Motor neuron (in vitro differentiated cells): ENCODE measurements at regions not wholly inside any gene's neighbourhood (a gene's known extent, or its start where the extent isn't known, plus 50 kb on each side); places are given as distances from the start of the nearest gene placed in this dataset.

Experiments
- ATAC-seq, 8 experiments: fragments of 200-7000 bp; cut with Tn5 transposase; replicated peaks in 6 of 8; 2 replicates each; pipeline ENCODE4 v1.8.0; 2021; ENCODE audit warnings: mild to moderate bottlenecking in 8 of 8, moderate library complexity in 8 of 8
- H3K27ac ChIP-seq, 2 donors: fragments of 250-450 bp; sonication (Bioruptor Pico); 2 replicates each; pipeline ENCODE4 v1.9.0; 2021; ENCODE audit warnings: antibody characterized with exemption in 2 of 2, mild to moderate bottlenecking in 2 of 2, moderate library complexity in 1 of 2
- H3K4me1 ChIP-seq, 2 donors: fragments of 250-450 bp; sonication (Bioruptor Pico); replicated peaks in 1 of 2; 2 replicates each; pipeline ENCODE4 v1.6.1; 2021; ENCODE audit warnings: antibody characterized with exemption in 2 of 2, mild to moderate bottlenecking in 2 of 2, moderate library complexity in 1 of 2
- H3K4me3 ChIP-seq, 5 donors: fragments of 250-450 bp; sonication (Bioruptor Pico); 2 replicates each; pipeline ENCODE4 v1.9.0; 2021; ENCODE audit warnings: antibody characterized with exemption in 5 of 5, mild to moderate bottlenecking in 5 of 5, moderate library complexity in 4 of 5
- WGBS, 10 experiments: fragments of 450-650 bp; shearing (Covaris generic); methylation state at CpG; one replicate each; pipeline ENCODE4 v1.0.0; 2022; 5-methylcytosine and 5-hydroxymethylcytosine counted together
- in situ Hi-C, 9 experiments: fragments of 400-800 bp; cut with MboI; loops; one replicate each; pipeline ENCODE4 v1.15.0; 2021; ENCODE audit warnings: low sequenced_read_pairs in 9 of 9, low pct_unique_long_range_greater_than_20kb in 2 of 9; ENCODE audit not compliant: unreplicated experiment in 9 of 9

DNA sequence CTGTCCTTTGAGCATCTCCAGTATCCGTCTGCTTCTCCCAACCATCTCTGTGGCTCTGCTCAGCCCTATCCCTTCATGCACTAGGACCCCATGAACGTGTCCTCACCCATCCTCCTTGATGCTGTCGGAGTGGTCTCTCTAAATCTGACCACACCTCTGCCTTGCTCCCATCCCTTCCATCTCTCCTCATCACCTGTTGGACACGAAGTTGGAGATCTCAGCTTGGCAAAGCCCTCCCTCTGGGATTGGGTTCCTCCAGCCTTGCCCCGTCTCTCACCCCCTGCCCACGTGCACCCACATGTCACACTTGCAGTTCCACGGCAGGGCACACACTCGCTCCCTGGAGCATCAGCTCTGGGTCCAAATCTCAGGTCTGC, 135.7 kb downstream of the ACTL8 start:
- in situ Hi-C loops, result no loop called here
- Histone ChIP-seq H3K4me1 (peaks cover 0 to 8% of the 10 kb centered on the region in 2 donors), H3K27ac (no peak overlapping the region), H3K4me3 (no peak overlapping the region)
- 0 to 90% (median 67%) methylated on average over 1 to 5 of the region's 8 CpGs; no CpG with 5 or more reads in 3 of the 10 experiments for WGBS, 10 experiments
- no peak for ATAC-seq

GRCh38 chr1:17891205-17892110, 136.3 kb downstream of the ACTL8 start:
- 0 to 95% (median 69%) methylated on average over 2 to 8 of the region's 9 CpGs; no CpG with 5 or more reads in 2 of the 10 experiments for WGBS, 10 experiments
- in situ Hi-C loops, result no loop called here
- no peak for ATAC-seq
- Histone ChIP-seq H3K4me3 (no peak overlapping the region), H3K4me1 (peaks cover 0 to 8% of the 10 kb centered on the region in 2 donors), H3K27ac (no peak overlapping the region)

DNA sequence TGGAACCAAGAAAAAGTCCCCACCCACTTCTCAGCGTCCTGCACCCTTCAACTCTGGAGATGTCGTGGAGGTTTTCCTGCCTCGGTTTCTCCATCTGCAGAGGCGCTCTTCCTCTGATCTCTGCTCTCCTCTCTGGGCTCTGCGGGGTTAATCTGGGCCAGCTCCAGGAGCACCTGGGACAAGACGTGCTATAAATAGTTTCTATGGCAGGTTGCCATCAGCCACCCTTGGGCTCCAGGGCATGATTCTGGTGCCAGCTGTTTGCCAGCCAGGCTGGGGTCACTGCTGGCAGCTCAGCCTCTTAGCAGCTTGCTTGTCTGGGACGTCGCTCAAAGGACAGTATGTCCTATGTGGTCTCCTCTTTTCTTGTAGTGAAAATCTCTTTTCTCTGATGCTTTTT, 137.1 kb downstream of the ACTL8 start:
- no peak overlapping the region for H3K27ac ChIP-seq
- in situ Hi-C loops, result no loop called here

DNA sequence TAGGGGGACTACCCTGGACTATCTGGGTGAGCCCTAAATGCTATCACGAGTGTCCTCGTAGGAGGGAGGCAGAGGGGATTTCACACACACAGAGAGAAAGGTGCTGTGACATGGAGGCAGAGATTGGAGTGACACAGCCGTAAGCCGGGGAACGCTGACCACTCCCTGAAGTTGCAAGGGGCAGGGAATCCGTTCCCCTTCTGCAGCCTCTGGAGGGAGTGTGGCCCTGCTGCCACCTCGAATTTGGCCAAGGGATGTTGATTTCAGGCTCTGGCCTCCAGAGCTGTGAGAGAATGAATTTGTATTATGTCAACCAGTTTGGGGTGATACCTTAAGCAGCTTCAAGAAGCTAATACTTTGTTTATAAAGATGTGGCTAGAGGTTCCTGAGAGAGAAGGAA, 137.7 kb downstream of the ACTL8 start:
- H3K27ac ChIP-seq, result no peak overlapping the region
- 33 to 80% (median 62%) methylated on average over 2 to 7 of the region's 7 CpGs; no CpG with 5 or more reads in 5 of the 10 experiments for WGBS, 10 experiments
- in situ Hi-C loops, result no loop called here
- H3K4me3 ChIP-seq, result no peak overlapping the region
- peaks cover 0 to 8% of the 10 kb centered on the region in 2 donors for H3K4me1 ChIP-seq
- no peak for ATAC-seq

More for the DNA sequence above, 137.1 kb downstream of the ACTL8 start:
- 40 to 95% (median 84%) methylated on average over 3 to 7 of the region's 8 CpGs; no CpG with 5 or more reads in 5 of the 10 experiments for WGBS, 10 experiments
- ATAC-seq, result no peak
- Histone ChIP-seq H3K4me1 (peaks cover 0 to 8% of the 10 kb centered on the region in 2 donors), H3K4me3 (no peak overlapping the region)

DNA sequence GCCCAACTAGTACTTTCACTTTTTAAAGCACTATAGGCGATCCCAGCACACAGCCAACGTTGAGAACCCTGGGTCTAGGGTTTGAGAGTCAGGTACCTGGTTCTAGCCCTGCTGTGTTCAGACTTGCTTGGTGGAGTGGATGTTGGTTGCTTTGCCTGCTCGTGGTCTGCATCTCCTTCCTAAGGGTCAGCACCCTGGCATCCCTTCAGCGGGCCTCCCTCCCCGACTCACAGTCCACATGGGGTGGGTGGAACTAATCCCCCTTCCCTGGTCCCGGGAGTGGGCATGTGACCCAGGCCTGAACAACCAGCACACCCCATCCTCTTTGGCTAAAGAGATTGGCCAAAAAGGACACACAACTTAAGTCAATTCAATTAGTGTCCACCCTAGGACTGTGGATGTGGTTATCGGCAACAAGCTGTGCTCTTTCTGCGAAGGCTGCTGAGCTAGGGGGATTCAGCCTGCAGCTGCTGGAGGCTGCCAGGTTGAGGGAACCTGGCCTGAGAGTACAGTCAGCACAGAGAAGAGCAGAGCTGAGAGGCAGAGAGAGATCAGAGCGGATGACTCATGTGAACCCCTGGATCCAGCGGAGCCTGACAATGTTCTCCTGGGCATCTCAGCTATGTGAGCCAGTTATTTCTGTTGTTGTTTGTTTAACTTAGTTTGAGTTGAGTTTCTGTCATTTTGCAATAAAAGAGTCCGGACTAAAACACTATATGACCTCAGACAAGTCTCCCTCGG, 138.9 kb downstream of the ACTL8 start:
- ATAC-seq, result peak in 3 of 8 experiments; percentile 42 to 63 (median 53)
- in situ Hi-C loops, result no loop called here
- 10 to 80% (median 65%) methylated on average over 2 to 10 of the region's 12 CpGs; no CpG with 5 or more reads in 1 of the 10 experiments for WGBS, 10 experiments

DNA sequence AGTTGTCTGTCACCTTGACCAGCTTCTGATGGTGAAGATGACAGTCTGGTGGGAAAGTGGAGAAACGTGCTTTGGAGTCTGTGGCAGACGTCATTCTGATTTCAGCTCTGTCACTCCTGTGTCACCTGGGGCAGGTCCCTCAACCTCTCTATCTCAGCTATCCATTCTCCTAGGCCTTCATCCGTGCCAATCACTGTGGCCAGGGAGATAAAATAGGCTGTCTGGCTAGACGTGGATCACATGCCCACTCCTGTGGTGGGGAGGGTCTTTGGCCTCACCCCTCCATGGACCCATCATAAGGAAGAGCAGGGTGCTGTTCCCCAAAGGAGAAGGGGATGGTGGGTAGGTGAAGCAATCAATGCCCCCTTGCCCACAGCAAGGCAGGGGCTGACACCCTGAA, 140.3 kb downstream of the ACTL8 start:
- Histone ChIP-seq H3K4me1 (peaks cover 0 to under 1% of the 10 kb centered on the region in 2 donors), H3K4me3 (no peak overlapping the region), H3K27ac (no peak overlapping the region)
- no peak for ATAC-seq
- in situ Hi-C loops, result no loop called here
- WGBS, 10 experiments, result 61 to 72% (median 71%) methylated on average over 2 to 4 of the region's 4 CpGs; no CpG with 5 or more reads in 7 of the 10 experiments

More for the DNA sequence above, 138.9 kb downstream of the ACTL8 start:
- Histone ChIP-seq H3K4me1 (peaks cover 0 to 8% of the 10 kb centered on the region in 2 donors), H3K4me3 (no peak overlapping the region), H3K27ac (no peak overlapping the region)

DNA sequence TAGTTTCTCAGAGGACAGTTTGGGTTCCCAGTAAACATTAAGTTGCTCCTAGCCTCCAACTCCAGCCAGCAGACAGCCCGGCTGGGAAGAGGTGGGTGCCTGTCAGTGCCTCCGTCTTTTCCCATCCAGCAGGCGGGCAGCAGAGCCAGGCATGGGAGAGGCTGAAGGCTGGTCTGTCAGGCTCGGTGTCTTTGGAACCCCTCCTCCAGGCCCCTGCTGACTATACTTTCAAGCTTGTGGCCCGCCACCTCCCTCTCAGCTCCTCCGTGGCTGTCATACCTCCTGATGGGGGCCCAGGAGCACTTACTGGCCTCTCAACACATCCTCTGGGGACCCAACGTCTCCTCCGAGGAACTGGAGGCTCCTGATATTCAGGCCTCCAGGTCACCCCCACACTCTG, 140.9 kb downstream of the ACTL8 start:
- in situ Hi-C loops, result no loop called here

DNA sequence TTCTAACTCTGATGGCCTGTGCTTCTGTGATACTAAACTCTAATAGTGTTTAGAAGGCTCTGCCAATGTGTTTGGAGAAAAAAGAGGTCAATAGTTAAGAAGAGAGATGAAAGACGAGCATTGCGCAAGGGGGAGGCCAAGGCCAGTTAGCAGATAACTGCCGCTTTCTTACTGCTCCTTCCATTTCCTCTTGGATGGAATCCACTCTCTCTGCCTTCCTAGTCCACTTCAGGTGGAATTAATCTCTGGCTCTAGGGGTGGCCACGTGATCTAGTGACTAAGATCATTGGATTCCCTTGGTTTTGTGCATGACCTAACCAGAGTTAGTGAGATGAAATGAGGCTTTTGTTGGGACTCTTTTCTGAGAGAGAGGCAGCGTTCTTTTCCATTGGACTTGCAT, 148.3 kb downstream of the ACTL8 start:
- no peak overlapping the region for H3K4me3 ChIP-seq
- WGBS, 10 experiments, result 0 to 90% (median 67%) methylated on average over 1 to 5 of the region's 5 CpGs; no CpG with 5 or more reads in 2 of the 10 experiments
- no peak for ATAC-seq
- no peaks in the 10 kb centered on the region for H3K4me1 ChIP-seq
- no peak overlapping the region for H3K27ac ChIP-seq
- in situ Hi-C loops, result loop anchor here in 4 of 9 experiments (25.0 kb wide), 6 partner anchors 184 to 659 kb away; partner anchors contain the start of gene IGSF21 (in 1 of the 4)

More for the DNA sequence above, 140.9 kb downstream of the ACTL8 start:
- no peak for ATAC-seq
- no peak overlapping the region for H3K4me3 ChIP-seq
- H3K4me1 ChIP-seq, result no peaks in the 10 kb centered on the region
- WGBS, 10 experiments, result 61 to 100% (median 86%) methylated on average over 1 to 6 of the region's 8 CpGs; no CpG with 5 or more reads in 5 of the 10 experiments
- no peak overlapping the region for H3K27ac ChIP-seq

DNA sequence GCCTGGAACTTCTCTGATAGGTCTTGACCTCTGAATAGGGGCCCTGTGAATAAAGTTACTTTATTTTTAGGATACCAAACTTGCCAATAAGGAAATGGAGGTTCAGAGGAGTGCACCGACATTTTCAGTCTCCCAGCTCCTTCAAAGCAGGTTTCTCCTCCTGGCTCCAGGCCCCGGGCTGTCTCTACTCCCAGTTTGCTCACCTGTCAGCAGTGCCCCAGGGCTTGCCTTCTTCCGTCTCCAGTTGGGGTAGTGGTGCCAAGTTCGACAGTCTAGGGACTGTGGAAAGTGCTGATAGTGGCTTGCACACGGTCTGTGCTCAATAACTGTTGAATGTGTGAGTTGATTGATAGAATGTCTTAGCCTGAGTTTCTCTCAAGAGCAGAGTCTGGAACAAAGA, 149.2 kb downstream of the ACTL8 start:
- 10 to 70% (median 36%) methylated on average over 2 to 5 of the region's 5 CpGs; no CpG with 5 or more reads in 4 of the 10 experiments for WGBS, 10 experiments
- no peak overlapping the region for H3K4me3 ChIP-seq
- in situ Hi-C loops, result loop anchor here in 4 of 9 experiments (25.0 kb wide), 6 partner anchors 183 to 658 kb away; partner anchors contain the start of gene IGSF21 (in 1 of the 4)
- ATAC-seq, result no peak
- H3K4me1 ChIP-seq, result peaks cover 0 to 5% of the 10 kb centered on the region in 2 donors
- no peak overlapping the region for H3K27ac ChIP-seq

- peak in 4 of 8 experiments; percentile 50 to 68 (median 58) for ATAC-seq
- Histone ChIP-seq H3K4me1 (peaks cover 0 to 7% of the 10 kb centered on the region in 2 donors), H3K27ac (no peak overlapping the region), H3K4me3 (no peak overlapping the region)
- 0 to 62% (median 37%) methylated on average over 1 to 3 of the region's 3 CpGs; no CpG with 5 or more reads in 1 of the 10 experiments for WGBS, 10 experiments
- in situ Hi-C loops, result loop anchor here in 4 of 9 experiments (25.0 kb wide), 6 partner anchors 179 to 654 kb away; partner anchors contain the start of gene IGSF21 (in 1 of the 4)
These were observed 152.9 kb downstream of the ACTL8 start for GRCh38 chr1:17907999-17908398.

DNA sequence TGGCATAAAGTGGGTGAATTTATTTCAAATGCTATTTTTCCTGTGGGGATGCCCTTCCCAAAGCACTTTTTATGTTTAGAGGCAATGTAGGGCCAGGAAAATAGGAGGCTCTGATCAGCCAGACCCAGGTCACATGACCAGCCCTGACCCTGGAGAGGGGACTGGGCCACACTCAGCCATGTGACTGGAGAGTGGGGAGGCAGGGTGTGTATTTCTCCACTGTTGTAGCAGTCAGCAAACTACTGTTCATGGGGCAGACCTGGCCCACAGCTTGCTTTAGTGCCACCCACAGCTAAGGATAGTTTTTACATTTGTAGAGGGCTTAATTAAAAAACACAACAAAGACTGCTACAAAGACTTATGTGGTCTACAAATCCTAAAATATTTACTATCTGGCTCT, 153.8 kb downstream of the ACTL8 start:
- Histone ChIP-seq H3K4me3 (no peak overlapping the region), H3K4me1 (peaks cover 0 to 7% of the 10 kb centered on the region in 2 donors), H3K27ac (no peak overlapping the region)
- in situ Hi-C loops, result loop anchor here in 4 of 9 experiments (25.0 kb wide), 6 partner anchors 178 to 653 kb away; partner anchors contain the start of gene IGSF21 (in 1 of the 4)
- peak in 3 of 8 experiments; percentile 55 to 82 (median 78) for ATAC-seq

DNA sequence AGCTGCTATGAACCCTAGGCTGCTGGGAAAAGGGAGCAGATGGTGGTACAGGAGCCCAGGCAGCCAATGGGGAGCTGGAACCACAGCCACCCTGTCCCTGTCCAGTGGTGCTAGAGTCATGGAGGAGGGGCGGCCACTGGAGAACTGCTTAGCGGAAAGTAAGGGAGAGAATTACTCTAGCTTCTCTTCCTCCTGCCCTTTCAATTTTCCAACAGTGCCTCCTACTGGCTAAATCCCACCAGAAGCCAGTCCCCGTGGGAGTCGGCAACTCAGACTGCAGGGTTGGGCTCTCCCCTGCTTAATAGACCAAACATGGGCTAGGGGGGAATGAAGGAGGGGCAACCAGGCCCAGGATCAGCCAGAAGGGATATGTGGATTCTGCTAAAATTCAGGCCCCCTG, 154.5 kb downstream of the ACTL8 start:
- 0 to 47% (median 35%) methylated on average over 1 to 4 of the region's 4 CpGs; no CpG with 5 or more reads in 4 of the 10 experiments for WGBS, 10 experiments
- ATAC-seq, result peak in 3 of 8 experiments; percentile 38 to 85 (median 57)
- Histone ChIP-seq H3K4me1 (peaks cover 0 to 7% of the 10 kb centered on the region in 2 donors), H3K27ac (no peak overlapping the region), H3K4me3 (no peak overlapping the region)
- in situ Hi-C loops, result loop anchor here in 4 of 9 experiments (25.0 kb wide), 6 partner anchors 178 to 653 kb away; partner anchors contain the start of gene IGSF21 (in 1 of the 4)
